ENCODE measurements at regions not wholly inside any gene's neighbourhood (a gene's known extent, or its start where the extent isn't known, plus 50 kb on each side); places are given as distances from the start of the nearest gene placed in this dataset.

- no TSS peak for BruUV-seq (replicated peaks)
- Histone ChIP-seq H3K9me1 (replicated peaks; ENCODE audit: control insufficient read depth, extremely low read depth, insufficient read depth, low read length) (no peaks in the 10 kb centered on the region), H3K4me1 (ENCODE audit: control insufficient read depth, extremely low read depth, insufficient read depth, low read length) (no peaks in the 10 kb centered on the region), H3K27ac (ENCODE audit: insufficient read depth, low read depth, low read length) (no peak overlapping the region), H3K4me3 (replicated peaks in 1 of 3; ENCODE audit: insufficient read depth in 1 of 3, low read depth in 1 of 3, low read length in 3 of 3) (no peak overlapping the region), H2AFZ (ENCODE audit: low read depth, low read length) (no peak overlapping the region), H3K79me2 (ENCODE audit: control insufficient read depth, insufficient read depth, low read length) (no peaks in the 10 kb centered on the region), H3K9me3 (replicated peaks; ENCODE audit: control insufficient read depth, insufficient read depth, low read length) (no peaks in the 10 kb centered on the region), H3K36me3 (ENCODE audit: control insufficient read depth in 2 of 2, extremely low read depth in 1 of 2, insufficient read depth in 2 of 2, low read length in 2 of 2) (no peaks in the 10 kb centered on the region), H4K20me1 (replicated peaks; ENCODE audit: control insufficient read depth, extremely low read depth, insufficient read depth, low read length) (no peaks in the 10 kb centered on the region), H3K9ac (replicated peaks; ENCODE audit: extremely low read depth, insufficient read depth, low read length) (no peak overlapping the region), H3K27me3 (ENCODE audit: control insufficient read depth in 2 of 2, insufficient read depth in 2 of 2, low read length in 2 of 2) (no peaks in the 10 kb centered on the region), H3K4me2 (ENCODE audit: insufficient read depth, low read length) (no peak overlapping the region)
- POLR2A ChIA-PET, result no interaction called here
- DNase-seq (ENCODE audit: low read depth, low spot score), result no peak
- TF ChIP-seq FOS (IDR thresholded peaks at IDR 0.05; ENCODE audit: borderline replicate concordance, insufficient read depth, low read length), result no peak
- no peak for TF ChIP-seq MYC (IDR thresholded peaks at IDR 0.05; ENCODE audit: low read depth, low read length)
- TF ChIP-seq GATA2 (IDR thresholded peaks at IDR 0.05; ENCODE audit: insufficient read depth, insufficient read length, low read depth, low read length), result no peak
- no peak for TF ChIP-seq POLR2A (IDR thresholded peaks at IDR 0.05; ENCODE audit: low read depth, low read length)
- FAIRE-seq, result no peak
- dilution Hi-C loops (cut with MboI; ENCODE audit: extremely low pct_ligation_motif_present, low sequenced_read_pairs) (no loop called here), intact Hi-C loops (cut with micrococcal nuclease) (no loop called here)
- CTCF ChIA-PET, result no interaction called here
Observed at GRCh38 chr11:129590030-129590752, 214.5 kb downstream of the BARX2 start.

- POLR2A ChIA-PET, result no interaction called here
- intact Hi-C loops (cut with micrococcal nuclease), result no loop called here
Observed at GRCh38 chr11:129590753-129591475, 215.3 kb downstream of the BARX2 start.

More at GRCh38 chr11:129590753-129591475, 215.3 kb downstream of the BARX2 start:
- dilution Hi-C loops (cut with MboI; ENCODE audit: extremely low pct_ligation_motif_present, low sequenced_read_pairs), result no loop called here
- no peak overlapping the region for H3K9ac ChIP-seq (replicated peaks; ENCODE audit: extremely low read depth, insufficient read depth, low read length)
- H3K4me2 ChIP-seq (ENCODE audit: insufficient read depth, low read length), result no peak overlapping the region
- no peaks in the 10 kb centered on the region for H3K9me1 ChIP-seq (replicated peaks; ENCODE audit: control insufficient read depth, extremely low read depth, insufficient read depth, low read length)
- no TSS peak for BruUV-seq (replicated peaks)
- H3K27ac ChIP-seq (ENCODE audit: insufficient read depth, low read depth, low read length), result no peak overlapping the region
- H3K9me3 ChIP-seq (replicated peaks; ENCODE audit: control insufficient read depth, insufficient read depth, low read length), result no peaks in the 10 kb centered on the region
- no peaks in the 10 kb centered on the region for H3K27me3 ChIP-seq (ENCODE audit: control insufficient read depth in 2 of 2, insufficient read depth in 2 of 2, low read length in 2 of 2)
- H3K4me3 ChIP-seq (replicated peaks in 1 of 3; ENCODE audit: insufficient read depth in 1 of 3, low read depth in 1 of 3, low read length in 3 of 3), result no peak overlapping the region
- no peak for FAIRE-seq
- no peak overlapping the region for H2AFZ ChIP-seq (ENCODE audit: low read depth, low read length)
- H3K36me3 ChIP-seq (ENCODE audit: control insufficient read depth in 2 of 2, extremely low read depth in 1 of 2, insufficient read depth in 2 of 2, low read length in 2 of 2), result no peaks in the 10 kb centered on the region
- no peaks in the 10 kb centered on the region for H4K20me1 ChIP-seq (replicated peaks; ENCODE audit: control insufficient read depth, extremely low read depth, insufficient read depth, low read length)
- no peaks in the 10 kb centered on the region for H3K4me1 ChIP-seq (ENCODE audit: control insufficient read depth, extremely low read depth, insufficient read depth, low read length)
- H3K79me2 ChIP-seq (ENCODE audit: control insufficient read depth, insufficient read depth, low read length), result no peaks in the 10 kb centered on the region
- TF ChIP-seq FOS (IDR thresholded peaks at IDR 0.05; ENCODE audit: borderline replicate concordance, insufficient read depth, low read length), result no peak
- DNase-seq (ENCODE audit: low read depth, low spot score), result no peak
- CTCF ChIA-PET, result no interaction called here

All from endothelial cell of umbilical vein (primary cell).